GM12878 (cell line): ENCODE measurements at regions not wholly inside any gene's neighbourhood (a gene's known extent, or its start where the extent isn't known, plus 50 kb on each side); places are given as distances from the start of the nearest gene placed in this dataset.

Experiments used
- ATAC-seq: fragments of 200-7000 bp; cut with Tn5 transposase; 3 replicates; pipeline ENCODE4 v1.9.1; 2020; ENCODE audit warnings: mild to moderate bottlenecking, moderate library complexity
- BruUV-seq: library from RNA; stranded (reverse); fragments of 400-500 nt; replicated peaks from 2 replicates; lab custom pipeline; 2021; lab: Mats Ljungman, UMichigan
- CTCF ChIA-PET: fragments of 300-600 bp; sonication (Branson Sonifier 250); formaldehyde crosslinking; extraction: SDS; loops from one replicate; lab custom pipeline; 2021; ENCODE audit warnings: inconsistent platforms; lab: Yijun Ruan, JAX
- POLR2A ChIA-PET: fragments of 350-600 bp; formaldehyde crosslinking; extraction: SDS; loops from one replicate; lab custom pipeline; 2021; ENCODE audit warnings: inconsistent platforms; lab: Charles Lee
- RAD21 ChIA-PET: fragments of 300-600 bp; sonication (Branson Sonifier 250); formaldehyde crosslinking; loops from one replicate; lab custom pipeline; 2023; ENCODE audit warnings: antibody characterized with exemption; ENCODE audit not compliant: unreplicated experiment; lab: Charles Lee
- SMC1A ChIA-PET: fragments of 300-600 bp; sonication (Branson Sonifier 250); formaldehyde crosslinking; loops from one replicate; lab custom pipeline; 2023; ENCODE audit not compliant: unreplicated experiment, uncharacterized antibody; lab: Charles Lee
- DNase-seq: peaks from one replicate; pipeline ENCODE4 v3.0.0-alpha.2; 2011; ENCODE audit warnings: low read depth, low spot score
- FAIRE-seq: peaks from 3 replicates; lab custom pipeline; 2011; peaks lifted over from hg19 to GRCh38; lab: Jason Lieb, UNC
- H2AFZ ChIP-seq: 2 replicates; pipeline ENCODE4 v1.6.0; 2011; ENCODE audit warnings: low read depth, low read length, control low read depth; ENCODE audit not compliant: control insufficient read depth
- H3K27ac ChIP-seq: 2 replicates; pipeline ENCODE4 v1.5.1; 2011; ENCODE audit warnings: control low read depth; ENCODE audit not compliant: control insufficient read depth, insufficient read depth
- H3K27me3 ChIP-seq, 2 experiments: replicated peaks in 1 of 2; 2 replicates each; pipeline versions ENCODE4 v1.6.0 to v1.6.1; 2011; ENCODE audit warnings: low read length in 1 of 2; ENCODE audit not compliant: control insufficient read depth in 2 of 2, insufficient read depth in 2 of 2
- H3K36me3 ChIP-seq, 2 experiments: 2 replicates each; pipeline ENCODE4 v1.5.1; 2011; ENCODE audit warnings: low read length in 1 of 2; ENCODE audit not compliant: control insufficient read depth in 2 of 2, insufficient read depth in 2 of 2
- H3K4me1 ChIP-seq: 2 replicates; pipeline ENCODE4 v1.6.1; 2011; ENCODE audit warnings: mild to moderate bottlenecking, low read length, moderate library complexity, mixed read lengths; ENCODE audit not compliant: control insufficient read depth, insufficient read depth
- H3K4me2 ChIP-seq: 2 replicates; pipeline ENCODE4 v1.6.0; 2011; ENCODE audit warnings: control low read depth; ENCODE audit not compliant: control insufficient read depth, insufficient read depth
- H3K4me3 ChIP-seq: fragments of 200-600 bp; sonication (generic); 2 replicates; pipeline ENCODE4 v1.5.1; 2016
- H3K79me2 ChIP-seq: 2 replicates; pipeline ENCODE4 v1.6.0; 2011; ENCODE audit warnings: low read length; ENCODE audit not compliant: control insufficient read depth, insufficient read depth
- H3K9ac ChIP-seq: 2 replicates; pipeline ENCODE4 v1.8.0; 2011; ENCODE audit warnings: low read length, control low read depth, mixed read lengths; ENCODE audit not compliant: control insufficient read depth, insufficient read depth
- H3K9me3 ChIP-seq: replicated peaks from 3 replicates; pipeline ENCODE4 v1.5.1; 2011; ENCODE audit warnings: mild to moderate bottlenecking, low read length; ENCODE audit not compliant: control insufficient read depth, insufficient read depth
- H4K20me1 ChIP-seq: 2 replicates; pipeline ENCODE4 v1.6.0; 2011; ENCODE audit not compliant: control insufficient read depth, insufficient read depth
- BCL11A ChIP-seq: IDR thresholded peaks from 2 replicates; pipeline ENCODE4 v1.6.1; 2011; ENCODE audit warnings: low read depth, low read length
- CREB1 ChIP-seq: IDR thresholded peaks from 2 replicates; pipeline ENCODE4 v1.6.1; 2012; ENCODE audit warnings: low read depth, mild to moderate bottlenecking, inconsistent platforms
- DPF2 ChIP-seq: fragments of 450-650 bp; IDR thresholded peaks from 2 replicates; pipeline ENCODE4 v1.6.1; 2017; ENCODE audit warnings: mild to moderate bottlenecking
- TCF12 ChIP-seq: IDR thresholded peaks from 2 replicates; pipeline ENCODE4 v1.6.1; 2011; ENCODE audit warnings: low read depth, mild to moderate bottlenecking, low read length
- WGBS: methylation state at CpG from one replicate; pipeline ENCODE4 v1.1.6; 2016; ENCODE audit warnings: low lambda C conversion rate; ENCODE audit not compliant: insufficient replicate concordance, insufficient coverage; ENCODE audit errors: missing lambda C conversion rate; 5-methylcytosine and 5-hydroxymethylcytosine counted together
- in situ Hi-C: fragments of 300-500 bp; cut with MboI; formaldehyde crosslinking; loops from 9 replicates; pipeline ENCODE4 v1.14.3; 2018; ENCODE audit warnings: mixed read lengths
- intact Hi-C: fragments of 100-400 bp; cut with micrococcal nuclease; formaldehyde crosslinking; loops from one replicate; pipeline ENCODE4 v1.14.2; 2022; ENCODE audit not compliant: unreplicated experiment
- TF ChIP-seq, protein P1 (sequence below): fragments of 450-650 bp; IDR thresholded peaks from 2 replicates; pipeline ENCODE4 v1.6.1; 2018; ENCODE audit warnings: borderline replicate concordance, mild to moderate bottlenecking; ENCODE audit not compliant: partially characterized antibody

DNA sequence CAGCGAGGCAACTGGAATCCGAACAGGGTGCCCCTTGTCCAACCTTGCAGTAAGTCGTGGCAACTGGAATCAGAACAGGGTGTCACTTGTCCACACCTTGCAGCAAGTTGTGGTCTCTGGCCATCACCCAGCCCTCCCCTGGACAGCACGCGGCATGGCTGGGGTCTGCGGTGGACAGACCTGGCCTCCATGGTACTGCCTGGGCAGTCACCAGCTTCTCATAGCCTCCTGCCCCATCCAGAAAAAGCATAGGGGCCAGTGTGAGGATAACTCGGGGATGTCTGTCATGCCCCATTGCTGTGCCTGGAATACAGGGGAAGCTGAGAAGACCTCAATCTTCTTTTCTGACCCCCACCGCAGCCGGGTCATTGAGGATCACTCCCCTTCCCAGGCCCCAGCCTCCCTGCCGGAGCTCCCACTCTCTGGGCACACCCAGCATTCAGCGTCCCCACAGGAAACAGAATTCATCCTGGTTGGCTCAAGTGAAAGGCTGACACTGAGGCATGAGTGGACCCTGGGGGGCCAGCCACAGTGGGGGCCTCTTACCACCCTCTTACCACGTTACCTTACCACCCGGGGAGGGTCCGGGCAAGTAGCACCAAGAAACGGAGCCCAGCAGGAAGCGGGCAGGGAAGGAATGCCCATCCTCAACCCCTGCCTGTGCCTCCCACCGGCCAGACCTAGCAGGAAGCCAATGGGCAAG is 68.0 kb upstream of the RAB6C start:
- Histone ChIP-seq H3K27ac (no peak overlapping the region), H3K36me3 (no peaks in the 10 kb centered on the region), H3K9me3 (no peaks in the 10 kb centered on the region), H3K4me3 (no peak overlapping the region), H3K27me3 (peaks cover 0 to 2% of the 10 kb centered on the region in 2 experiments; a peak in 1 of 4 replicates), H3K79me2 (no peaks in the 10 kb centered on the region), H3K4me1 (no peaks in the 10 kb centered on the region), H4K20me1 (no peaks in the 10 kb centered on the region), H2AFZ (no peak overlapping the region), H3K9ac (no peak overlapping the region), H3K4me2 (no peak overlapping the region)
- 45% methylated on average over 17 of the region's 17 CpGs for WGBS
- RAD21 ChIA-PET: no interaction called here
- no peak for ATAC-seq
- FAIRE-seq: no peak
- no TSS peak for BruUV-seq
- POLR2A ChIA-PET: no interaction called here
- TF ChIP-seq, protein P1, sequence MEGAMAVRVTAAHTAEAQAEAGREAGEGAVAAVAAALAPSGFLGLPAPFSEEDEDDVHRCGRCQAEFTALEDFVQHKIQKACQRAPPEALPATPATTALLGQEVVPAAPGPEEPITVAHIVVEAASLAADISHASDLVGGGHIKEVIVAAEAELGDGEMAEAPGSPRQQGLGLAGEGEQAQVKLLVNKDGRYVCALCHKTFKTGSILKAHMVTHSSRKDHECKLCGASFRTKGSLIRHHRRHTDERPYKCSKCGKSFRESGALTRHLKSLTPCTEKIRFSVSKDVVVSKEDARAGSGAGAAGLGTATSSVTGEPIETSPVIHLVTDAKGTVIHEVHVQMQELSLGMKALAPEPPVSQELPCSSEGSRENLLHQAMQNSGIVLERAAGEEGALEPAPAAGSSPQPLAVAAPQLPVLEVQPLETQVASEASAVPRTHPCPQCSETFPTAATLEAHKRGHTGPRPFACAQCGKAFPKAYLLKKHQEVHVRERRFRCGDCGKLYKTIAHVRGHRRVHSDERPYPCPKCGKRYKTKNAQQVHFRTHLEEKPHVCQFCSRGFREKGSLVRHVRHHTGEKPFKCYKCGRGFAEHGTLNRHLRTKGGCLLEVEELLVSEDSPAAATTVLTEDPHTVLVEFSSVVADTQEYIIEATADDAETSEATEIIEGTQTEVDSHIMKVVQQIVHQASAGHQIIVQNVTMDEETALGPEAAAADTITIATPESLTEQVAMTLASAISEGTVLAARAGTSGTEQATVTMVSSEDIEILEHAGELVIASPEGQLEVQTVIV: no peak
- no peak for TF ChIP-seq TCF12
- TF ChIP-seq DPF2: no peak
- TF ChIP-seq CREB1: no peak
- TF ChIP-seq BCL11A: no peak
- no peak for DNase-seq
- SMC1A ChIA-PET: no interaction called here
- intact Hi-C loops (no loop called here), in situ Hi-C loops (no loop called here)
- CTCF ChIA-PET: no interaction called here
